ENCODE measurements at regions not wholly inside any gene's neighbourhood (a gene's known extent, or its start where the extent isn't known, plus 50 kb on each side); places are given as distances from the start of the nearest gene placed in this dataset.

DNA sequence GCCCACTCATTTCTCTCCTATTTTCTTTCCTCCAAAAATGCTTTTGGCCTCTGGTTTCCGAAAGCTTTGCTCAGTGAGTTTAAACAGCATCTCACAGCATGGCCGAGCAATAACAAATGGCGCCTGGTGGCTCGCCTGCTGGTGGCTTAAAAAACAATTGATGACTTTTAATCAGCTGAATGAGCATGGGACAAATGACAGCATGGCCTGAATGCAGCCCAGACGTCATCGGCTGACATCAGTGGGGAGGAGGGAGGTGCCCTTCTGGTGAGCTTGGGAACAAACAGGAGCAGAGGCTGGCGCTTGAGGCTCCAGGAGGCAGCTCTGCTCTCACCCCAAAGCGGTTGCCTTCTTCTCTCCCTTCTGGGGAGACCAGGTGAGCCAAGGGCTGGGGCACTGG lies 286.4 kb downstream of the BCOR start:
- no peak for TF ChIP-seq POLR2A (IDR thresholded peaks at IDR 0.05; ENCODE audit: low read depth, low read length)
- TF ChIP-seq, protein P1, sequence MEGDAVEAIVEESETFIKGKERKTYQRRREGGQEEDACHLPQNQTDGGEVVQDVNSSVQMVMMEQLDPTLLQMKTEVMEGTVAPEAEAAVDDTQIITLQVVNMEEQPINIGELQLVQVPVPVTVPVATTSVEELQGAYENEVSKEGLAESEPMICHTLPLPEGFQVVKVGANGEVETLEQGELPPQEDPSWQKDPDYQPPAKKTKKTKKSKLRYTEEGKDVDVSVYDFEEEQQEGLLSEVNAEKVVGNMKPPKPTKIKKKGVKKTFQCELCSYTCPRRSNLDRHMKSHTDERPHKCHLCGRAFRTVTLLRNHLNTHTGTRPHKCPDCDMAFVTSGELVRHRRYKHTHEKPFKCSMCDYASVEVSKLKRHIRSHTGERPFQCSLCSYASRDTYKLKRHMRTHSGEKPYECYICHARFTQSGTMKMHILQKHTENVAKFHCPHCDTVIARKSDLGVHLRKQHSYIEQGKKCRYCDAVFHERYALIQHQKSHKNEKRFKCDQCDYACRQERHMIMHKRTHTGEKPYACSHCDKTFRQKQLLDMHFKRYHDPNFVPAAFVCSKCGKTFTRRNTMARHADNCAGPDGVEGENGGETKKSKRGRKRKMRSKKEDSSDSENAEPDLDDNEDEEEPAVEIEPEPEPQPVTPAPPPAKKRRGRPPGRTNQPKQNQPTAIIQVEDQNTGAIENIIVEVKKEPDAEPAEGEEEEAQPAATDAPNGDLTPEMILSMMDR (conservative IDR thresholded peaks at IDR 0.05; ENCODE audit: low read depth, low read length), result no peak
- no peak for TF ChIP-seq FOS (IDR thresholded peaks at IDR 0.05; ENCODE audit: low read depth, low read length)
- TF ChIP-seq CEBPB (IDR thresholded peaks at IDR 0.05; ENCODE audit: low read depth, low read length), result no peak
- TF ChIP-seq RFX5 (IDR thresholded peaks at IDR 0.05; ENCODE audit: low read depth, low read length), result no peak
- TF ChIP-seq, protein P2, sequence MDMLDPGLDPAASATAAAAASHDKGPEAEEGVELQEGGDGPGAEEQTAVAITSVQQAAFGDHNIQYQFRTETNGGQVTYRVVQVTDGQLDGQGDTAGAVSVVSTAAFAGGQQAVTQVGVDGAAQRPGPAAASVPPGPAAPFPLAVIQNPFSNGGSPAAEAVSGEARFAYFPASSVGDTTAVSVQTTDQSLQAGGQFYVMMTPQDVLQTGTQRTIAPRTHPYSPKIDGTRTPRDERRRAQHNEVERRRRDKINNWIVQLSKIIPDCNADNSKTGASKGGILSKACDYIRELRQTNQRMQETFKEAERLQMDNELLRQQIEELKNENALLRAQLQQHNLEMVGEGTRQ (IDR thresholded peaks at IDR 0.05; ENCODE audit: low read depth, low read length), result no peak
- TF ChIP-seq SMC3 (IDR thresholded peaks at IDR 0.05; ENCODE audit: low read depth, low read length), result no peak
- no peak for TF ChIP-seq BHLHE40 (IDR thresholded peaks at IDR 0.05; ENCODE audit: low read depth, low read length)
- TF ChIP-seq MAFK (IDR thresholded peaks at IDR 0.05; ENCODE audit: low read depth, low read length), result no peak
- TF ChIP-seq RCOR1 (IDR thresholded peaks at IDR 0.05; ENCODE audit: insufficient replicate concordance, low read length), result no peak
- TF ChIP-seq RAD21 (IDR thresholded peaks at IDR 0.05; ENCODE audit: low read length), result no peak
- no peak for TF ChIP-seq ELK1 (IDR thresholded peaks at IDR 0.05; ENCODE audit: borderline replicate concordance, low read depth, low read length)
- no peak for TF ChIP-seq MXI1 (IDR thresholded peaks at IDR 0.05; ENCODE audit: borderline replicate concordance, low read depth, low read length)

All from IMR-90 (cell line).